ENCODE measurements at regions not wholly inside any gene's neighbourhood (a gene's known extent, or its start where the extent isn't known, plus 50 kb on each side); places are given as distances from the start of the nearest gene placed in this dataset.

GRCh38 chr1:30014031-30014430, 709.4 kb downstream of the MATN1 start:
- TF ChIP-seq EP300 (IDR thresholded peaks at IDR 0.05) (no peak), POLR2AphosphoS5 (IDR thresholded peaks at IDR 0.05) (no peak), POLR2A (IDR thresholded peaks at IDR 0.05; ENCODE audit: low read depth) (no peak)
- TF ChIP-seq, protein P1, sequence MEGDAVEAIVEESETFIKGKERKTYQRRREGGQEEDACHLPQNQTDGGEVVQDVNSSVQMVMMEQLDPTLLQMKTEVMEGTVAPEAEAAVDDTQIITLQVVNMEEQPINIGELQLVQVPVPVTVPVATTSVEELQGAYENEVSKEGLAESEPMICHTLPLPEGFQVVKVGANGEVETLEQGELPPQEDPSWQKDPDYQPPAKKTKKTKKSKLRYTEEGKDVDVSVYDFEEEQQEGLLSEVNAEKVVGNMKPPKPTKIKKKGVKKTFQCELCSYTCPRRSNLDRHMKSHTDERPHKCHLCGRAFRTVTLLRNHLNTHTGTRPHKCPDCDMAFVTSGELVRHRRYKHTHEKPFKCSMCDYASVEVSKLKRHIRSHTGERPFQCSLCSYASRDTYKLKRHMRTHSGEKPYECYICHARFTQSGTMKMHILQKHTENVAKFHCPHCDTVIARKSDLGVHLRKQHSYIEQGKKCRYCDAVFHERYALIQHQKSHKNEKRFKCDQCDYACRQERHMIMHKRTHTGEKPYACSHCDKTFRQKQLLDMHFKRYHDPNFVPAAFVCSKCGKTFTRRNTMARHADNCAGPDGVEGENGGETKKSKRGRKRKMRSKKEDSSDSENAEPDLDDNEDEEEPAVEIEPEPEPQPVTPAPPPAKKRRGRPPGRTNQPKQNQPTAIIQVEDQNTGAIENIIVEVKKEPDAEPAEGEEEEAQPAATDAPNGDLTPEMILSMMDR (IDR thresholded peaks at IDR 0.05): no peak

All from esophagus muscularis mucosa (tissue), 4 donors.